Stimulated activated CD8-positive, alpha-beta memory T cell treated with anti-CD3 and anti-CD28 coated beads, Interleukin-12 subunit alpha, Interleukin-12 subunit beta, amount 100 ng/mL, for 1 hour (primary cell): ENCODE measurements at regions not wholly inside any gene's neighbourhood (a gene's known extent, or its start where the extent isn't known, plus 50 kb on each side); places are given as distances from the start of the nearest gene placed in this dataset.

Experiments used
- DNase-seq: peaks from one replicate; pipeline ENCODE4 v3.0.0-alpha.2; 2020; ENCODE audit warnings: low read depth

DNA sequence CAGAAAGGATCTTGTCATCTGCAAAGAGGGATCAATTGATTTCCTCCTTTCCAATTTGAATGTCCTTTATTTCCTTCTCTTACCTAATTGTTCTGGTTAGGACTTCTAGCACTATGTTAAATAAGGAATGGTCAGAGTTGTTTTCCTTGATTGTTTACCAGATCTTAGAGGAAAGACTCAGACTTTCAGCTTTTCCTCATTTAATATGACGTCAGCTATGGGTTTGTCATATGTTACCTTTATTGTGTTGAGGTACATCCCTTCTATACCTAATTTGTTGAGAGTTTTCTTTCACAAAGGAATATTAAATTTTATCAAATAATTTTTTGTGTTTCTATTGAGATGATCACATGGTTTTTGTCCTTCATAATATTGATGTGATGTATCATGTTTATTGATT, 656.5 kb upstream of the GRAMD2B start:
- no peak for DNase-seq

GRCh38 chr5:125775896-125776295, 647.3 kb upstream of the GRAMD2B start:
- no peak for DNase-seq

- DNase-seq, result no peak
Observed at GRCh38 chr5:125776656-125777139, 646.5 kb upstream of the GRAMD2B start.

- no peak for DNase-seq
Observed at GRCh38 chr5:125778791-125779190, 644.4 kb upstream of the GRAMD2B start.

DNA sequence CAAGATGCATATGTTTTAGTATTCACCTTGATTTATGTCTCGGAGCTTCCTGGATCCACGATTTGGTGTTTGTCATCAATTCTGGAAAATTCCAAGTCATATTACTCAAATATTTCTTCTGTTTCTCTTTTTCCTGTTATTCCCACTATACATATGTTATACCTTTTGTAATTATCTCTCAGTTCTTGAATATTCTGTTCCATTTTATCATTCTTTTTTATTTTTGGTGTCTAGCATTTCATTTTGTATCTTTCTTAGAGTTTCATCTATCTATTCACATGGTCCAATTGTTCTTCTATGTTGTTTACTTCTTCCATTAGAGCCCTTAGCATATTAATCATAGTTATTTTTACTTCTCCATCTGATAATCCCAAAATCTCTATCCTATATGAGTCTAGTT, 637.8 kb upstream of the GRAMD2B start:
- DNase-seq, result no peak

GRCh38 chr5:125786021-125786420, 637.2 kb upstream of the GRAMD2B start:
- DNase-seq, result no peak

GRCh38 chr5:125793470-125793869, 629.7 kb upstream of the GRAMD2B start:
- no peak for DNase-seq

DNA sequence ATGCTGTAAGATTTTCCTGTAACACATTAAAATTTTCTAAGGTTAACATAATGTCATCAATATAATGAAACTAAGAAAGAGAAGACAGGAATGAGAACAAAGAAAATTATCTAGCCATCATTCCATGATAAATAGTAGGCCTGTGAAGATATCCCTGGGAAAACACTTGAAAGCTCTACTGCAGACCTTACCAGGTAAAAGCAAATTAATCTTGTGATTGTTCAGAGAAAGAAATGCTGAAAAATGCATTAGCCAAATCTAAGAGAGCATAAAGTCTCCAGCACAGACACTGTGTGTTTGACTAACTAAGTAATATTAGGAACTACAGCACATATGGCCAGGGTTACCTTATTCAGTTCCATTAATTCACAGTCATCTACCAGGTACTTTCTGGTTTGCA, 628.3 kb upstream of the GRAMD2B start:
- no peak for DNase-seq

DNA sequence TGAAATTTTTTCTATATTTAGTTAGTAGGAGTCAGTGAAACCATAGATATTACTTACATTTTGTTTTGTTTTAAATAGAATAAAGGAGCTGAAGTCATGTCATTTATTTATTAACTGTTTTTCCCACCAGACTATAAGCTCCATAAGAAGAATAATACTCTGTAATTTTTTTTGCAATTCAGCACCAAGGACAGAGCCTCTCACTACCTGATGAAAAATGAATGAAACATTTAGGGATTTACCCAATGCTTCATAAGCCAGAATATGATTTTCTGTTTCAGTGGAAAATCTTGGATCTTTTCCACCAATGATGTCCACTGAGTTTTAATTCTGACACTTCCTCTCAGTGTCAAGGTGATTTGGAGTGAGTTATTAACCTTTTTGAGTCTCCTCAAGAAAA, 624.9 kb upstream of the GRAMD2B start:
- no peak for DNase-seq

- DNase-seq, result no peak
Observed at GRCh38 chr5:125812651-125813050, 610.6 kb upstream of the GRAMD2B start.

GRCh38 chr5:125813221-125813974, 609.8 kb upstream of the GRAMD2B start:
- DNase-seq, result no peak

- no peak for DNase-seq
Observed at GRCh38 chr5:125814119-125814518, 609.1 kb upstream of the GRAMD2B start.

DNA sequence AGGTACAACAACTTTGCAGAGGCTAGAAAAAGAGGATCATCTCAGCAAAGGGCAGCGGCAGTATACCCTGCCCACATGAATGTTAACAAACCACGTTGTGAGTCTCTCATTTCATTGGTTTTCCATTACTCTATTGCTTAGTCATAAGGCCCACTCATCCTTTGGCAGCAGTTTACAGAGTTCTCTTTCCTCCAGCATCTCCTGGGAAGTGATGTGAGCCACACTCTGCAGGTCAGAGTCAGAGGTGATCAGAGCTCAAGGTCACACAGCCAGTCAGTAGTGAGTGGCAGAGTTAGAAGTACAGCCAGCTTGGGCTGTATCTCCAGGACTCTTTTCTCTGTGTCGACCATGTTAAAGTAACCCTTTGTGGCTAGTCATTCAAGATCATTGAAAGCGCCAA, 599.6 kb upstream of the GRAMD2B start:
- DNase-seq, result no peak

DNA sequence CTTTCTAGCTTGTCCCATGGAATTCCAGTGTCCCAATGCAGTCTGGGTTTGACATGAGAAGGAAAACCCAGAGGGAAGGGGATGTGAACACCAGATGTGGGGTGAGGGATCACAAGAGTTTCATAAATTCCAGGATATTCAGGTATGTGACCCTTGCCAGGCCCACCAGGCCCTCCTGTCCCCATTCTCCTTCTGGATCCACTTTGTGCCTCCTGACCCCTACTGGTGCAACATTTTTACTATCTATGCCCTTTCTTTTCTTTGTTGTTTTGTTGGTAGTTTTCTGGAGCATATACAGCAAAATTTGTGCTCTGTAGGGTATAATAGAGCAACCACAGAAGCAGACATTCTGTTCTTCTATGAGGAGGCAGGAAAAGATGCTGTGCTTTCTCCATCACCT, 597.0 kb upstream of the GRAMD2B start:
- DNase-seq, result no peak

- DNase-seq, result no peak
Observed at GRCh38 chr5:125829349-125829748, 593.9 kb upstream of the GRAMD2B start.

DNA sequence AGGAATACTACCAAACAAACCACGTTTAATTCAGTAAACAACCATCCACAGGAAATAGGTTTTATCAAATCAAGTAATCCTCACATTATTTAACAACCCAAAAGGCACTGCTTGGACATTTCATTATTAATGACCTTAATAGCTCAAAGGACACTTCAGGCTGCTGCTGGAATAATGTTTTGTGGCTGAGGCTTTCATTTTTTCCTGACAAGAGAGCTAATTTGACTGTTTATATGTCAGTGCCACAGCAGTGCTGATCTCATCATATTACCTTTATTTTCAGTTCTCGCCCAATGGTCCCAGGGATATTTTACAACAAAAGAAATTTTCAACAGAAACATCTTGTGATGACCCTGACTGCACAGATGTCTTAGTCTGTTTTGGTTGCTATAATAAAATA, 589.8 kb upstream of the GRAMD2B start:
- no peak for DNase-seq

DNA sequence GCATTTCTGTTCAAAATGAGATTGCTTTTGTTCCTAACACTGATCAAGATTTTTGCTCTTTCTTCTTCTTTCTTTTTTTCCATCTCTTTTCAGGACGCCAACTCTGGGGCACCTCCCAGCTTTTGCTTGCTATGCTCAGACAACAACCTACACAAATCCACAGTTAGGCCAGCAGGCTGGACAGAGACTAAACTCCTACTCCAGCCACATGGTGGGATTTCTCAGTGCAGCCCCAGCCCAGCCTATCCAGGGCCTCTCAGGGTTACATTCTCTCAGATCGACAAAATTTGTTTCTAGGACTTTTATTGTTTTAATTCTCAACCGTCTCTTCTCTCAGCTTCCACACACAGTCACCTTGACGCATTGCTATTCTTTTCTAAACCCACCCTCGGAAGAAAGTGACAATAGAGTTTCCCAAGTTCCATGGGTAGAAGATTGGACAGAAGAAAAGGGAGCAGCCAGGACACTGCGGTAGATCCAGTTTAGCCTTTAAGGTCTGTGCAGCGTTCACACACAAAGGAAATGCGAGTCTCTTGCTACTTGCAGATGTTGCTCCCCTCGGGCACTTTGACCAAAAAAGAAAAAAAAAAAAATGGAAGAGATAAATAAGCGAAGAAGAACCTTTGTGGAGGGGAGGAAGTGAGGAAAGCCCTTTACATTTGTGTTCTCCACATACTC, 588.6 kb upstream of the GRAMD2B start:
- no peak for DNase-seq

DNA sequence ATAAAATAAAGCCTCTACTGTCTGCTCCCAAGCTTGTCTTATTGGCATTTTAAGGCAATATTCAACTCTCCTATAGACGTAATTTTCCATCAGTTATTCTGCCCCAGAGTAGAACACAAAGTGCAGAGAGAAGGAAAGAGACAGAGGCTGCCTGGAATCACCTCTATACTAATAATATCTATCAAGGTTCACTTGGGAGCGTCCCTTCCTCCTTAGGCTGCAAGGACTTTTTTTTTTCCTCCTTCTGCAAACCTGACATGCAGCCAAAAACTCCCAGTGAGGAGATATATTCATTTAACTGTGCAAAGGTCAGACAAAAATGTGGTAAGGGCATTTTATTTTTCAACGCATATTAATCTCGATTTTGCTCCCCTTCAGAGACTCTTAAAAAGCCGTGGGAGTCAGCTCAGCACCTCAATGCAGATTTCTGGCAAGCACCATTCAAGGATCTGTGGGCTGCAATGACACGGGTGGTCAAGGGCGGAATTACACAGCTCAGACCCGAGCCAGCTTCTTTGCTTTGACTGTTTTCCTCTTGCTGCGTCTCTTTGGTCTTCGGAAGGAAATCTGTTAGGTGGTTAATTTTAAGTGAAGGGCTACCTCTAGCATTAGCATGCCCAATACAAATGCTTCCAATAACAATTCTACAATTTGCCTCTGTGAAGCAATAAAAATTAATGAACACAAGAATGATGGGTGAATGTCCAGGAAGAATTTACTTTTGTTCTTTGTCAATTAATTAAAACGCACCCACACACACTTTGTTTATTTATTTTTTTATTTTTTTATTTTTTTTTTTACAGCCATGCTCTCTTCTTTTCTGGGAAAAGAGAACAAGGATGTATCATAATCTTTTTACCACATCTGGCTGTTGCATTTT, 587.7 kb upstream of the GRAMD2B start:
- DNase-seq, result no peak

DNA sequence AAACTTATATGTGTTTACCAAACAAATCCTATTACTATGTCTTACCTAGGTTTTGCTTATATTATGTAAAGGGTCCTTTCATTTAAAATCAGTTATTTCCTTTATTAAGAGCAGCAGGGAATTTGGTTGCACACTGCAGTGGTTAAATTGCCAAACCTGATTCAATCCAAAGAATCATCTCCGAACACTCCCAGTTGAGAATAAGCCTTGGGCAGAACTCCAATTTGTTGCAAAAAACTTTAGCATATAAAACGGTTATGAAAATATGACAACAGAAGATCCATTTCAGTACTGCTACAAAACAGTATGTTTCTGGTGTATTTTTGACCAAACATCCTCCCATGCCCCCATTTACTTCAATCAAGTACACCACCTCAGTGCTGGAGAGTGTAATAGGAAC, 587.0 kb upstream of the GRAMD2B start:
- no peak for DNase-seq

- no peak for DNase-seq
Observed at GRCh38 chr5:125837866-125838265, 585.3 kb upstream of the GRAMD2B start.

- DNase-seq, result no peak
Observed at GRCh38 chr5:125847561-125847960, 575.6 kb upstream of the GRAMD2B start.

DNA sequence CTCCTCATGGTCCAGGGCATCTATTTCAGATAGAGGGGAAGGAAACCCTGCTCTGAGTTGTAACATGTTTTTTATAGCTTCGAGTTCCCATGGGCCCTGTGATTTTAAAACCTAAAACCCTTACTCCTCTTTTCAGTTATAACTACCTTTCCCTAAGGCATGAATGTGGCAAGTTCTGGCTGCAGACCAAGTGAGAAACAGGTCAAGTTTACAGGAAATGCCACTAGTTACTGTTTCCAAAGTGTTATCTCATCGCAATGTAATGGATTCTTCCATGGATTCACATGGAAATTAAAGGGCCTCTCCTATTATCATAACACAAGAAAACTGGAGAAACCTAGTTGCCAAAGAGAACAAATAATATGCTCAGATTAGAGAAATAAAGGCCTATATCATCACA, 574.5 kb upstream of the GRAMD2B start:
- no peak for DNase-seq

DNA sequence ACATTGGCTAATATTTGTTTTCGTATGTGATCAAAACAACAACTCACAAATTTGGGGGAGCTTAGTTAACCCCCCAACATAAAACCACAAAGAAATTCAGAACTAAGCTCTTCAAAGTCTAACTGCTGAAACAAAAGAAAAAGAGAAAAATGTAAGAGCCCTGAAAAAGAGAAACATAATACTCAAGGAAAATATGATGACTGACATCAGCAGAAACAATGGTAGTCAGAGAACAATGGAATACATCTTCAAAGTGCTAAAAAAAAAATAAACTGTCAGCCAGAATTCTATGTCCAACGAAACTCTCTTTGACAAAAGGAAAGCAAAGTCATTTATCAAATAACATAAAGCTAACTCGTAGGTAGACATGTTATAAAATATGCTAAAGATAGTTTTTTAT, 566.3 kb upstream of the GRAMD2B start:
- no peak for DNase-seq
